HEK293 (cell line): ENCODE measurements at regions not wholly inside any gene's neighbourhood (a gene's known extent, or its start where the extent isn't known, plus 50 kb on each side); places are given as distances from the start of the nearest gene placed in this dataset.

Experiments used
- YY1 ChIP-seq: fragments of 450-650 bp; formaldehyde crosslinking; IDR thresholded peaks from 2 replicates; pipeline ENCODE4 v1.5.1; 2018; ENCODE audit warnings: missing biosample characterization, missing genetic modification characterization
- ZNF830 ChIP-seq: fragments of 450-650 bp; IDR thresholded peaks from 2 replicates; pipeline ENCODE4 v1.5.0; 2018; ENCODE audit warnings: missing biosample characterization, missing genetic modification characterization, low read depth, mild to moderate bottlenecking, moderate library complexity

- TF ChIP-seq ZNF830 (no peak), YY1 (tag by site-specific recombination) (no peak)
These were observed 219.7 kb upstream of the SFSWAP start for GRCh38 chr12:131491155-131491554.
